SH-SY5Y (cell line): ENCODE measurements at regions not wholly inside any gene's neighbourhood (a gene's known extent, or its start where the extent isn't known, plus 50 kb on each side); places are given as distances from the start of the nearest gene placed in this dataset.

Source experiments
- GATA2 ChIP-seq: IDR thresholded peaks from 2 replicates; pipeline ENCODE4 v1.6.1; 2011; ENCODE audit warnings: mild to moderate bottlenecking, low read depth, low read length
- GATA3 ChIP-seq: IDR thresholded peaks from 2 replicates; pipeline ENCODE4 v1.6.1; 2011; ENCODE audit warnings: low read depth, mild to moderate bottlenecking, low read length, moderate library complexity

- TF ChIP-seq GATA3 (no peak), GATA2 (no peak)
Observed at GRCh38 chr3:102004561-102004960, 155.2 kb downstream of the NFKBIZ start.
